ENCODE measurements at regions not wholly inside any gene's neighbourhood (a gene's known extent, or its start where the extent isn't known, plus 50 kb on each side); places are given as distances from the start of the nearest gene placed in this dataset.

DNA sequence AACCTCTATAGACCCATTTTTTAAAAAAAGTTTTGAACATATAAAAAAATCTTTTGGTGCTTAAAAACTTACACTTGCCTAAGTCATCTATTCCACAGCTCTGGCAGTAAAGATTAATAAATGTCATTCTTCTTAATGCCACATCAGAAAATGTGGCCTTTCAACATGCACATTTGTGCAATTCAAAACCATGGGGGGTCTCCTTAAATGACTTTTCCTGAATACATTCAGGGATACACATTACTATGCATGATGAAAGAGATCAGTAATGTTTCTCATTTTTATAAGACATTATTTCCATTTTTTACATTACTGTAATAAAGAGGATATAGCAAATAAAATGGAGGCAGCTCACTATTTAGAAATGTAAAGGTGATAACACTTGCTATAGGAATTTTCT lies 142.3 kb downstream of the RBM43 start:
- no peak for TF ChIP-seq MLX (CRISPR knock-in tag; IDR thresholded peaks at IDR 0.05)
- no peak for TF ChIP-seq TP53 (CRISPR knock-in tag; IDR thresholded peaks at IDR 0.05)
- TF ChIP-seq CTCF (IDR thresholded peaks at IDR 0.05): no peak
- TF ChIP-seq MXD4 (CRISPR knock-in tag; IDR thresholded peaks at IDR 0.05; ENCODE audit: borderline replicate concordance): no peak
- TF ChIP-seq NR2C2 (CRISPR knock-in tag; IDR thresholded peaks at IDR 0.05): no peak
- no peak for TF ChIP-seq ATF3 (CRISPR knock-in tag; conservative IDR thresholded peaks at IDR 0.05)
- TF ChIP-seq CREM (CRISPR knock-in tag; IDR thresholded peaks at IDR 0.05): no peak
- no peak for TF ChIP-seq JUN (CRISPR knock-in tag; IDR thresholded peaks at IDR 0.05)
- TF ChIP-seq SP1 (CRISPR knock-in tag; conservative IDR thresholded peaks at IDR 0.05): no peak

Measured in WTC11 (cell line).